Activated gamma-delta T cell treated with Interleukin-2 at 50 U/mL for 16 hours (primary cell): ENCODE measurements at regions not wholly inside any gene's neighbourhood (a gene's known extent, or its start where the extent isn't known, plus 50 kb on each side); places are given as distances from the start of the nearest gene placed in this dataset.

ENCODE experiments used
- DNase-seq: peaks from one replicate; pipeline ENCODE4 v3.0.0-alpha.2; 2020

DNA sequence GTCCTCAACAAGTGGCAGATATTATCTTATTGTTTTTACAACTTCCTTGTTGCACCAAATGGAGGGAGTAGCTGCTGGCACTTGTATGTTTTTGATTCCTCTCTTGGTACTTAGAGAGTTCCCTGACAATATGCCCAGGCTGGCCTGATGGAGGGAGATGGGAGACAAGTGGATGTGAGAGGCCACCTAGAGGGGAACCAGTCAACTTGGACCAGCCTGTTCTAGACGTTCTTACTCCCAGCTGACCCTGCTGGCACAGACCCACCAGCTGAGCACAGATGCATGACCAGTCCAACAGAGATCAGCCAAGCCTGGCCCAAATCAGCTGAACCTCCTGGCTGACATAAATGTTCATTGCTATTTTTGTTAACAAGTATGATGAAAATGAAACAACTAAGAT, 60.9 kb upstream of the GDNF start:
- no peak for DNase-seq

DNA sequence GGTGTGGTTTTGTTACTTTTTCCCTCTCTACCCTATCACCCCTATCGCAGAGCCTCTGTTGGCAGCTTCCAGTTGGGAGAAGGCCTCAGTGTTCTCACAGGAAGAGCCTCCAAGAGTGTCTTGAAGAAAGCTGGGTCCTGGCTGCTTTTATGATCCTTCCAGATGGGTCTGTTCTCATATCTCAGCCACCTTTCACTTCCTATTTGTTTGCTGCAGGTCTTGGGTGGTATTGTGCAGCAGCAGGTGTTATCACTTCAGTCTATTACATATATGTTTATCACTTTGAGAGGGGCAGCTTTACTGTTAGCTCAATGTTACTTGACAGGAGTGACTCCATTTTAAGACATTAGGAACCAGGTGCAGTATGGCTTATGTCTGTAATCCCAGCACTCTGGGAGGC, 59.2 kb upstream of the GDNF start:
- DNase-seq, result no peak

- no peak for DNase-seq
Measured at GRCh38 chr5:37896159-37896558, 56.3 kb upstream of the GDNF start.

DNA sequence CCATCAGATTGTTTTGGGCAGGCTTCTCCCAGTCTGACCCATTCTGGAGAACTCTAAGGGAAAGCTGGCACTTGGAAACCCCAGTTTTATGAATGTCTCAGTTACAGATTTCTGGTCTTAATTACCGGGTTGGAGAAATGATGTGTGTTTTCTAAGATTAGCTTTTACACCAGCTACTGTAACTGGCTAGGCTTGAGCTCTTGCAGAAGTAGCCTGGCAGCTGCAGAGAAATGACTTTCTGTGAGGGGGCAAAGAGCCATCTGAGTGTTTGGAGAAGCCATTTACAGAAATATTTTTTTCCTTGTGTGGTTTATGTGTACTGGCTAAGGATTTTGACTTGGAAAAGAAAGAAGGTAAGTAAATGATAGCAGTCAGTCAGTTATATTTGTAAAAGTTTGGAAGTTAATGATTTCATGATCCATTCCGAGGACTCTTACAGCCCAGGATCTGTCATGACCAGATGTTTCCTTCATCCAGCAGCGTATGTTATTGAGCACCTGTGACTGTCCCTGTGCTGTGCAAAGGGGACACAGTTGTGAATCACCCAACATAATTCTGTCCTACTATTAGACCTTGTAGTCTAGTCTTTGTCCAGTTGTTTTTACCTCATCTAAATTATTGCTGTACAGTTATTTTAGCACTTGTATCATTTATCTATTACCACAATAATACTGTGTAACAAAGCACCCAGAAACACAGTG, 53.7 kb upstream of the GDNF start:
- DNase-seq, result no peak

DNA sequence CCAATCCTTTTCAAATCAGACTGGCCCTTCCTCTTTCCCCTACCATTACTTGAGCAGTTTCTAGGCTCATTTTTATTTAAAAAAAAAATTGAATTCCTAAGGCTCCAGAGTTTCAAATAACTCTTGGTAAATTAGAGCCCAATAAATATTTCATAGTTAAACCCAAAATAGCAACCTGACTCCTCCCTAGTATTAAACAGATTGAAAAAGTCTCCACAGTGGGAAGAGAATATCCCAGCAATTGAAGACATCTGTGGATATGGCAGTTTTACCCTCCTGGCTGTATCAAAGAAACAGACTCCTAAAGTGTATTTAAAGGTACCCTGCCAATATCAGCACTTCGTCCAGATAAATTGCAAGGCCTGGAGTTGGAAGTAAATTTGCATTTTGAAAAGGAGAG, 52.7 kb upstream of the GDNF start:
- DNase-seq, result no peak

GRCh38 chr5:37891832-37892231, 52.0 kb upstream of the GDNF start:
- DNase-seq, result no peak

DNA sequence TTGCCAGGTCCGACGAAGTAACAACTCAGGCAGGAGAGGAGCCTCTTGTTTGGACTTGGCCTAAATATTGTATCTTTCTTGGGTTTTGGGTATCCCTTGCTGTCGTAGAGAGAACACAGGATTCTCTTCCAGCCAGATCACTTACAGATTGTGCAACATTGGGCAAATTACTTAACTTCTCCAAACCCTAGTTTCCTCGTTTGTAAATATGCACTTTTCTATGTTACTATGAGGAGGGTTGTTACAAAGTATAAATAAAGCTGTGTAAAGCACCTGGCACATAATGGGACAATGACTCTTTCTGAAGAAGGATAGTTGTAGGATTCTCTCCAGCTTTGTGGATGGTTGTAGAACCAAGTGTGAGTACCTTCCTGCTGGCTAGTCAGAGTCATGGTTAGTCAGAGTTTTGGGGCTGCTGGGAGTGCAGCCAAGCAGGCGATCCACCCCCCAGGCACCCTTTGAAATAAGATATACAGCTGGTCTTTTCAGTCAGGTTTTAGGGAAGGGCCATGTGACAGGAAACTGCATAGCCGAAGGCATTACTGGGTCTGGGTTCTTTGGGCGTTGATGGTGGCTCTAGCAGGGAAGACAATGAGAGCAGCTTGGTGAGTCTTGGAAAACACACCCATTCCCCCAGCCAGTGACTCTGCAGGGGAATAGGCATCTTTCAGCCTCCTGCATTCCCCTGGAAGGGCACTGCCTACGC, 49.9 kb upstream of the GDNF start:
- no peak for DNase-seq
